ENCODE measurements at regions not wholly inside any gene's neighbourhood (a gene's known extent, or its start where the extent isn't known, plus 50 kb on each side); places are given as distances from the start of the nearest gene placed in this dataset.

DNA sequence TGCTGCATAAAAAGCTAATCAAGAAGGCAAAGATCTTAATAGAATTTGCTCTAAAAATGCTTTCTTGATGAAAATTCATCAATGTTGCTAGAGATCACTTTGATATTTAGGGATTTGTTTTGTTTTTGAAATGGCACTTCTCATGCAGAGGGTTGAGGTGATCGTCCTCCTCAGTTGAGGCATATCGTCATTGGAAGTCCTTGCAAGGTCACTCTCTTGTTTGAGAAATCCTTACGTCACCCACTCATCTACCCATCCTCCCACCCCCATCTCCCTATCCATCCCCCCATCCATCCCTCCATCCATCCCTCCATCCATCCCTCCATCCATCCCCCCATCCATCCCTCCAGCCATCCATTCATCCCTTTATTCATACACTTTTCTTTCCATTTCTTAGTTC, 133.7 kb downstream of the THNSL2 start:
- no peak for TF ChIP-seq POLR2AphosphoS5 (IDR thresholded peaks at IDR 0.05)
- TF ChIP-seq, protein P1, sequence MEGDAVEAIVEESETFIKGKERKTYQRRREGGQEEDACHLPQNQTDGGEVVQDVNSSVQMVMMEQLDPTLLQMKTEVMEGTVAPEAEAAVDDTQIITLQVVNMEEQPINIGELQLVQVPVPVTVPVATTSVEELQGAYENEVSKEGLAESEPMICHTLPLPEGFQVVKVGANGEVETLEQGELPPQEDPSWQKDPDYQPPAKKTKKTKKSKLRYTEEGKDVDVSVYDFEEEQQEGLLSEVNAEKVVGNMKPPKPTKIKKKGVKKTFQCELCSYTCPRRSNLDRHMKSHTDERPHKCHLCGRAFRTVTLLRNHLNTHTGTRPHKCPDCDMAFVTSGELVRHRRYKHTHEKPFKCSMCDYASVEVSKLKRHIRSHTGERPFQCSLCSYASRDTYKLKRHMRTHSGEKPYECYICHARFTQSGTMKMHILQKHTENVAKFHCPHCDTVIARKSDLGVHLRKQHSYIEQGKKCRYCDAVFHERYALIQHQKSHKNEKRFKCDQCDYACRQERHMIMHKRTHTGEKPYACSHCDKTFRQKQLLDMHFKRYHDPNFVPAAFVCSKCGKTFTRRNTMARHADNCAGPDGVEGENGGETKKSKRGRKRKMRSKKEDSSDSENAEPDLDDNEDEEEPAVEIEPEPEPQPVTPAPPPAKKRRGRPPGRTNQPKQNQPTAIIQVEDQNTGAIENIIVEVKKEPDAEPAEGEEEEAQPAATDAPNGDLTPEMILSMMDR (IDR thresholded peaks at IDR 0.05), result no peak
- TF ChIP-seq POLR2A (IDR thresholded peaks at IDR 0.05), result no peak

Data from gastroesophageal sphincter (tissue), 3 donors.